ENCODE measurements at regions not wholly inside any gene's neighbourhood (a gene's known extent, or its start where the extent isn't known, plus 50 kb on each side); places are given as distances from the start of the nearest gene placed in this dataset.

DNA sequence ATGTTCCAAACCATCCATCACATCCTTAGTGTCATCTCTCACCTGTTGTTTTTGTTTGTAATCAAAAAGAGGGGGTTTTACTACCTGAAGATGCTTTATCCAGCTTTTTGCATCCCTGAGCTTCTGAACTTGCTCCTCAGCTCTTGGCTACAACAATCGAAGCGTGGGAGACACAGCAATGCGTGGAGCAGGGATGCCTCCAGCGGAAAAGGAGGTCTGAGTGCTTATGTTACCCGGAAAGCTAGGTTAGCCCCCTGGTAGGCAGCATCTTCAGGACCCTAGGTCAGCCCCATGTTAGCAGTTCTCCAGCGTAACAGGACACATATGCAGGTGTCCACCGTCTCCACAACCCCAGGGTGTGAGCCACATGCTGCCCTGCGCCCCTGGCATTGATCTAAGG, 141.5 kb downstream of the RRAGC start:
- Histone ChIP-seq H3K4me1 (ENCODE audit: control insufficient read depth in 1 of 2, insufficient read depth in 2 of 2, low read length in 2 of 2) (no peaks in the 10 kb centered on the region), H3K4me3 (replicated peaks in 1 of 2; ENCODE audit: low read depth in 1 of 2, low read length in 2 of 2) (no peak overlapping the region), H3K27ac (ENCODE audit: low read depth, low read length) (no peak overlapping the region), H3K27me3 (ENCODE audit: insufficient read depth, low read length) (peaks cover 32% of the 10 kb centered on the region), H3K9ac (ENCODE audit: low read length) (no peak overlapping the region), H2AFZ (ENCODE audit: low read depth, low read length, poor library complexity, severe bottlenecking) (no peak overlapping the region), H3K36me3 (ENCODE audit: control insufficient read depth in 1 of 2, insufficient read depth in 2 of 2, low read length in 2 of 2) (no peaks in the 10 kb centered on the region), H3K4me2 (ENCODE audit: low read length) (no peak overlapping the region), H3K9me3 (ENCODE audit: control insufficient read depth in 1 of 2, insufficient read depth in 1 of 2, low read depth in 1 of 2, low read length in 2 of 2) (no peaks in the 10 kb centered on the region), H3K9me2 (ENCODE audit: insufficient read depth) (no peaks in the 10 kb centered on the region), H4K20me1 (ENCODE audit: insufficient read depth) (no peaks in the 10 kb centered on the region), H3K79me2 (ENCODE audit: insufficient read depth, low read length) (no peaks in the 10 kb centered on the region)
- DNase-seq (ENCODE audit: low read depth, low spot score) (no peak), ATAC-seq (no peak)
- BruUV-seq (replicated peaks): no TSS peak
- RAD21 ChIA-PET (ENCODE audit: low non-redundant PET in 1 of 2, low total read pairs in 2 of 2, uncharacterized antibody in 2 of 2, unreplicated experiment in 2 of 2): no interaction called here
- POLR2A ChIA-PET: no interaction called here
- intact Hi-C loops (cut with micrococcal nuclease): no loop called here
- TF ChIP-seq, protein P1, sequence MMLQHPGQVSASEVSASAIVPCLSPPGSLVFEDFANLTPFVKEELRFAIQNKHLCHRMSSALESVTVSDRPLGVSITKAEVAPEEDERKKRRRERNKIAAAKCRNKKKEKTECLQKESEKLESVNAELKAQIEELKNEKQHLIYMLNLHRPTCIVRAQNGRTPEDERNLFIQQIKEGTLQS (IDR thresholded peaks at IDR 0.05): no peak
- TF ChIP-seq ELF1 (IDR thresholded peaks at IDR 0.05; ENCODE audit: borderline replicate concordance, low read depth) (no peak), YY1 (IDR thresholded peaks at IDR 0.05; ENCODE audit: extremely low read depth, insufficient replicate concordance, low read depth, low read length) (no peak), ZNF274 (IDR thresholded peaks at IDR 0.05; ENCODE audit: low read depth, low read length) (no peak), CBX3 (IDR thresholded peaks at IDR 0.05; ENCODE audit: low read depth) (no peak), SRF (IDR thresholded peaks at IDR 0.05; ENCODE audit: low read depth) (no peak)
- CTCF ChIA-PET: no interaction called here

DNA sequence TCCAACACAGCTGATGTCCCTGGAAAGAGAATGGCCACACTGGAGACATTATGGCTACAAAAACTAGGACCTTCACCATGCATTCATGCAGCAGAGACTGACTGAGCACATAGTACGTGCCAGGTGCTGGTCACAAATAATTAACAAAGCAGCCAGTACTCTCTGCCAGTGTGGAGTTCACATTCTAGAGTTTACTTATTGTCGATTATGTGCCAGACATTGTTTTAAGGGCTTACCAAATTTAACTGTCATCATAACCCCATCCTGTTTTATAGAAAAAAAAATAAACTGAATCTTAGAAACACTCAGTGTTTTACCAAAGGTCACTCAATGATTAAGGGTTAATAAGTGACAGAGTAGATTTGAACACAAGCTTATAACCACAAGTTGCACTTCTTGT, 143.3 kb downstream of the RRAGC start:
- Histone ChIP-seq H3K27me3 (ENCODE audit: insufficient read depth, low read length) (peaks cover 24% of the 10 kb centered on the region), H3K27ac (ENCODE audit: low read depth, low read length) (no peak overlapping the region), H3K36me3 (ENCODE audit: control insufficient read depth in 1 of 2, insufficient read depth in 2 of 2, low read length in 2 of 2) (no peaks in the 10 kb centered on the region), H2AFZ (ENCODE audit: low read depth, low read length, poor library complexity, severe bottlenecking) (no peak overlapping the region), H3K79me2 (ENCODE audit: insufficient read depth, low read length) (no peaks in the 10 kb centered on the region), H3K9me3 (ENCODE audit: control insufficient read depth in 1 of 2, insufficient read depth in 1 of 2, low read depth in 1 of 2, low read length in 2 of 2) (no peaks in the 10 kb centered on the region), H4K20me1 (ENCODE audit: insufficient read depth) (no peaks in the 10 kb centered on the region), H3K9me2 (ENCODE audit: insufficient read depth) (no peaks in the 10 kb centered on the region), H3K4me2 (ENCODE audit: low read length) (no peak overlapping the region), H3K4me3 (replicated peaks in 1 of 2; ENCODE audit: low read depth in 1 of 2, low read length in 2 of 2) (no peak overlapping the region), H3K4me1 (ENCODE audit: control insufficient read depth in 1 of 2, insufficient read depth in 2 of 2, low read length in 2 of 2) (no peaks in the 10 kb centered on the region), H3K9ac (ENCODE audit: low read length) (no peak overlapping the region)
- ChIA-PET CTCF (no interaction called here), RAD21 (ENCODE audit: low non-redundant PET in 1 of 2, low total read pairs in 2 of 2, uncharacterized antibody in 2 of 2, unreplicated experiment in 2 of 2) (no interaction called here), POLR2A (no interaction called here)
- BruUV-seq (replicated peaks): no TSS peak
- ATAC-seq (no peak), DNase-seq (ENCODE audit: low read depth, low spot score) (no peak)
- intact Hi-C loops (cut with micrococcal nuclease): no loop called here
- TF ChIP-seq, protein P2, sequence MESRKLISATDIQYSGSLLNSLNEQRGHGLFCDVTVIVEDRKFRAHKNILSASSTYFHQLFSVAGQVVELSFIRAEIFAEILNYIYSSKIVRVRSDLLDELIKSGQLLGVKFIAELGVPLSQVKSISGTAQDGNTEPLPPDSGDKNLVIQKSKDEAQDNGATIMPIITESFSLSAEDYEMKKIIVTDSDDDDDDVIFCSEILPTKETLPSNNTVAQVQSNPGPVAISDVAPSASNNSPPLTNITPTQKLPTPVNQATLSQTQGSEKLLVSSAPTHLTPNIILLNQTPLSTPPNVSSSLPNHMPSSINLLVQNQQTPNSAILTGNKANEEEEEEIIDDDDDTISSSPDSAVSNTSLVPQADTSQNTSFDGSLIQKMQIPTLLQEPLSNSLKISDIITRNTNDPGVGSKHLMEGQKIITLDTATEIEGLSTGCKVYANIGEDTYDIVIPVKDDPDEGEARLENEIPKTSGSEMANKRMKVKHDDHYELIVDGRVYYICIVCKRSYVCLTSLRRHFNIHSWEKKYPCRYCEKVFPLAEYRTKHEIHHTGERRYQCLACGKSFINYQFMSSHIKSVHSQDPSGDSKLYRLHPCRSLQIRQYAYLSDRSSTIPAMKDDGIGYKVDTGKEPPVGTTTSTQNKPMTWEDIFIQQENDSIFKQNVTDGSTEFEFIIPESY (IDR thresholded peaks at IDR 0.05; ENCODE audit: extremely low read depth, insufficient replicate concordance, low read length): no peak
- TF ChIP-seq RAD21 (IDR thresholded peaks at IDR 0.05; ENCODE audit: low read depth) (no peak), EZH2 (IDR thresholded peaks at IDR 0.05) (no peak), SRF (IDR thresholded peaks at IDR 0.05; ENCODE audit: low read depth) (no peak), ZNF274 (IDR thresholded peaks at IDR 0.05; ENCODE audit: low read depth, low read length) (no peak), JUND (IDR thresholded peaks at IDR 0.05) (no peak), EZH2phosphoT487 (IDR thresholded peaks at IDR 0.05; ENCODE audit: borderline replicate concordance) (no peak), YY1 (IDR thresholded peaks at IDR 0.05; ENCODE audit: extremely low read depth, insufficient replicate concordance, low read depth, low read length) (no peak), SP1 (IDR thresholded peaks at IDR 0.05; ENCODE audit: low read depth) (no peak), ELF1 (IDR thresholded peaks at IDR 0.05; ENCODE audit: borderline replicate concordance, low read depth) (no peak), ZFX (IDR thresholded peaks at IDR 0.05) (no peak), TCF7L2 (IDR thresholded peaks at IDR 0.05; ENCODE audit: borderline replicate concordance, extremely low read depth, insufficient read depth, insufficient read length) (no peak), CBX3 (IDR thresholded peaks at IDR 0.05; ENCODE audit: low read depth) (no peak), POLR2A (IDR thresholded peaks at IDR 0.05; ENCODE audit: borderline replicate concordance, extremely low read depth, insufficient read depth, insufficient read length) (no peak), SIN3A (IDR thresholded peaks at IDR 0.05; ENCODE audit: low read depth) (no peak), EGR1 (IDR thresholded peaks at IDR 0.05; ENCODE audit: low read depth) (no peak)
